H1 (cell line): ENCODE measurements at regions not wholly inside any gene's neighbourhood (a gene's known extent, or its start where the extent isn't known, plus 50 kb on each side); places are given as distances from the start of the nearest gene placed in this dataset.

Experiments used
- CREB1 ChIP-seq: IDR thresholded peaks from 2 replicates; pipeline ENCODE4 v1.6.1; 2012; ENCODE audit warnings: inconsistent platforms
- TCF12 ChIP-seq: IDR thresholded peaks from 2 replicates; pipeline ENCODE4 v1.6.1; 2011; ENCODE audit warnings: low read depth, mild to moderate bottlenecking, low read length
- TF ChIP-seq, protein P1 (sequence below): fragments of 300-600 bp; sonication (generic); IDR thresholded peaks from 2 replicates; pipeline ENCODE4 v1.7.1; 2012; ENCODE audit warnings: low read length, moderate library complexity, mild to moderate bottlenecking, inconsistent platforms; ENCODE audit not compliant: insufficient replicate concordance
- TF ChIP-seq, protein P2 (sequence below): IDR thresholded peaks from 2 replicates; pipeline ENCODE4 v1.6.1; 2012; ENCODE audit warnings: low read length, inconsistent platforms

DNA sequence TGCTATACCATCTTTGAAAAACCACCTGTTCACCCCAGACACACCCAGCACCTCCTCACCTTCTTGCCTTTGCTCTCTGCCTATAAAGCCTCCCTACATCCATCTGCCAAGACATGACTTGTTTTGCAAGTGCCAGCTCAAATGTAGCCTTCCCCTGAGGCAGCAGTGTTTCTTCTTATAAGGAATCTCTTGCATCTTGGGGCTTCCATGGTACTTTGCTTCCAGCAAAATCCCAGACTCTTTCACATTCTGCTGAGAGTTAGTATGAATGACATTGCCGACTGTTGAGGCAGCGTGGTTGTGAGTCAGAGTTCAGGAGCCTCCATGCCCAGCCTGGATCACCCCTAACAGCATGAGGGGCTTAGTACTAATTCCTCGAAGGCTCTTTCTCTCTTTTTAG, 217.4 kb upstream of the RUNX1 start (continued):
- TF ChIP-seq, protein P1, sequence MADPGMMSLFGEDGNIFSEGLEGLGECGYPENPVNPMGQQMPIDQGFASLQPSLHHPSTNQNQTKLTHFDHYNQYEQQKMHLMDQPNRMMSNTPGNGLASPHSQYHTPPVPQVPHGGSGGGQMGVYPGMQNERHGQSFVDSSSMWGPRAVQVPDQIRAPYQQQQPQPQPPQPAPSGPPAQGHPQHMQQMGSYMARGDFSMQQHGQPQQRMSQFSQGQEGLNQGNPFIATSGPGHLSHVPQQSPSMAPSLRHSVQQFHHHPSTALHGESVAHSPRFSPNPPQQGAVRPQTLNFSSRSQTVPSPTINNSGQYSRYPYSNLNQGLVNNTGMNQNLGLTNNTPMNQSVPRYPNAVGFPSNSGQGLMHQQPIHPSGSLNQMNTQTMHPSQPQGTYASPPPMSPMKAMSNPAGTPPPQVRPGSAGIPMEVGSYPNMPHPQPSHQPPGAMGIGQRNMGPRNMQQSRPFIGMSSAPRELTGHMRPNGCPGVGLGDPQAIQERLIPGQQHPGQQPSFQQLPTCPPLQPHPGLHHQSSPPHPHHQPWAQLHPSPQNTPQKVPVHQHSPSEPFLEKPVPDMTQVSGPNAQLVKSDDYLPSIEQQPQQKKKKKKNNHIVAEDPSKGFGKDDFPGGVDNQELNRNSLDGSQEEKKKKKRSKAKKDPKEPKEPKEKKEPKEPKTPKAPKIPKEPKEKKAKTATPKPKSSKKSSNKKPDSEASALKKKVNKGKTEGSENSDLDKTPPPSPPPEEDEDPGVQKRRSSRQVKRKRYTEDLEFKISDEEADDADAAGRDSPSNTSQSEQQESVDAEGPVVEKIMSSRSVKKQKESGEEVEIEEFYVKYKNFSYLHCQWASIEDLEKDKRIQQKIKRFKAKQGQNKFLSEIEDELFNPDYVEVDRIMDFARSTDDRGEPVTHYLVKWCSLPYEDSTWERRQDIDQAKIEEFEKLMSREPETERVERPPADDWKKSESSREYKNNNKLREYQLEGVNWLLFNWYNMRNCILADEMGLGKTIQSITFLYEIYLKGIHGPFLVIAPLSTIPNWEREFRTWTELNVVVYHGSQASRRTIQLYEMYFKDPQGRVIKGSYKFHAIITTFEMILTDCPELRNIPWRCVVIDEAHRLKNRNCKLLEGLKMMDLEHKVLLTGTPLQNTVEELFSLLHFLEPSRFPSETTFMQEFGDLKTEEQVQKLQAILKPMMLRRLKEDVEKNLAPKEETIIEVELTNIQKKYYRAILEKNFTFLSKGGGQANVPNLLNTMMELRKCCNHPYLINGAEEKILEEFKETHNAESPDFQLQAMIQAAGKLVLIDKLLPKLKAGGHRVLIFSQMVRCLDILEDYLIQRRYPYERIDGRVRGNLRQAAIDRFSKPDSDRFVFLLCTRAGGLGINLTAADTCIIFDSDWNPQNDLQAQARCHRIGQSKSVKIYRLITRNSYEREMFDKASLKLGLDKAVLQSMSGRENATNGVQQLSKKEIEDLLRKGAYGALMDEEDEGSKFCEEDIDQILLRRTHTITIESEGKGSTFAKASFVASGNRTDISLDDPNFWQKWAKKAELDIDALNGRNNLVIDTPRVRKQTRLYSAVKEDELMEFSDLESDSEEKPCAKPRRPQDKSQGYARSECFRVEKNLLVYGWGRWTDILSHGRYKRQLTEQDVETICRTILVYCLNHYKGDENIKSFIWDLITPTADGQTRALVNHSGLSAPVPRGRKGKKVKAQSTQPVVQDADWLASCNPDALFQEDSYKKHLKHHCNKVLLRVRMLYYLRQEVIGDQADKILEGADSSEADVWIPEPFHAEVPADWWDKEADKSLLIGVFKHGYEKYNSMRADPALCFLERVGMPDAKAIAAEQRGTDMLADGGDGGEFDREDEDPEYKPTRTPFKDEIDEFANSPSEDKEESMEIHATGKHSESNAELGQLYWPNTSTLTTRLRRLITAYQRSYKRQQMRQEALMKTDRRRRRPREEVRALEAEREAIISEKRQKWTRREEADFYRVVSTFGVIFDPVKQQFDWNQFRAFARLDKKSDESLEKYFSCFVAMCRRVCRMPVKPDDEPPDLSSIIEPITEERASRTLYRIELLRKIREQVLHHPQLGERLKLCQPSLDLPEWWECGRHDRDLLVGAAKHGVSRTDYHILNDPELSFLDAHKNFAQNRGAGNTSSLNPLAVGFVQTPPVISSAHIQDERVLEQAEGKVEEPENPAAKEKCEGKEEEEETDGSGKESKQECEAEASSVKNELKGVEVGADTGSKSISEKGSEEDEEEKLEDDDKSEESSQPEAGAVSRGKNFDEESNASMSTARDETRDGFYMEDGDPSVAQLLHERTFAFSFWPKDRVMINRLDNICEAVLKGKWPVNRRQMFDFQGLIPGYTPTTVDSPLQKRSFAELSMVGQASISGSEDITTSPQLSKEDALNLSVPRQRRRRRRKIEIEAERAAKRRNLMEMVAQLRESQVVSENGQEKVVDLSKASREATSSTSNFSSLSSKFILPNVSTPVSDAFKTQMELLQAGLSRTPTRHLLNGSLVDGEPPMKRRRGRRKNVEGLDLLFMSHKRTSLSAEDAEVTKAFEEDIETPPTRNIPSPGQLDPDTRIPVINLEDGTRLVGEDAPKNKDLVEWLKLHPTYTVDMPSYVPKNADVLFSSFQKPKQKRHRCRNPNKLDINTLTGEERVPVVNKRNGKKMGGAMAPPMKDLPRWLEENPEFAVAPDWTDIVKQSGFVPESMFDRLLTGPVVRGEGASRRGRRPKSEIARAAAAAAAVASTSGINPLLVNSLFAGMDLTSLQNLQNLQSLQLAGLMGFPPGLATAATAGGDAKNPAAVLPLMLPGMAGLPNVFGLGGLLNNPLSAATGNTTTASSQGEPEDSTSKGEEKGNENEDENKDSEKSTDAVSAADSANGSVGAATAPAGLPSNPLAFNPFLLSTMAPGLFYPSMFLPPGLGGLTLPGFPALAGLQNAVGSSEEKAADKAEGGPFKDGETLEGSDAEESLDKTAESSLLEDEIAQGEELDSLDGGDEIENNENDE: no peak
- TF ChIP-seq TCF12 (no peak), CREB1 (no peak)
- TF ChIP-seq, protein P2, sequence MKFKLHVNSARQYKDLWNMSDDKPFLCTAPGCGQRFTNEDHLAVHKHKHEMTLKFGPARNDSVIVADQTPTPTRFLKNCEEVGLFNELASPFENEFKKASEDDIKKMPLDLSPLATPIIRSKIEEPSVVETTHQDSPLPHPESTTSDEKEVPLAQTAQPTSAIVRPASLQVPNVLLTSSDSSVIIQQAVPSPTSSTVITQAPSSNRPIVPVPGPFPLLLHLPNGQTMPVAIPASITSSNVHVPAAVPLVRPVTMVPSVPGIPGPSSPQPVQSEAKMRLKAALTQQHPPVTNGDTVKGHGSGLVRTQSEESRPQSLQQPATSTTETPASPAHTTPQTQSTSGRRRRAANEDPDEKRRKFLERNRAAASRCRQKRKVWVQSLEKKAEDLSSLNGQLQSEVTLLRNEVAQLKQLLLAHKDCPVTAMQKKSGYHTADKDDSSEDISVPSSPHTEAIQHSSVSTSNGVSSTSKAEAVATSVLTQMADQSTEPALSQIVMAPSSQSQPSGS: no peak
